Activated T-helper 1 cell treated with anti-CD3 and anti-CD28 coated beads, Interleukin-12 subunit alpha, Interleukin-12 subunit beta, Interleukin-2, Interleukin-4 antibody, amounts not matched to agents 30 ng/mL and 10 ng/mL and 1 ng/mL, durations not matched to agents 14 hours and 24 hours and 36 hours (primary cell): ENCODE measurements at regions not wholly inside any gene's neighbourhood (a gene's known extent, or its start where the extent isn't known, plus 50 kb on each side); places are given as distances from the start of the nearest gene placed in this dataset.
"Not testable (repeated sequence)": the region's sequence is repeated elsewhere in the genome, so short reads cannot be mapped to it uniquely, and the experiment has no call there.

Source experiments
- DNase-seq: peaks from one replicate; pipeline ENCODE4 v3.0.0; 2021; ENCODE audit warnings: low spot score
- H3K27ac Mint-ChIP-seq: one replicate; pipeline ENCODE4 v1.8.0; 2021; ENCODE audit warnings: mild to moderate bottlenecking, mixed read lengths
- H3K27me3 Mint-ChIP-seq: one replicate; pipeline ENCODE4 v1.8.0; 2022; ENCODE audit warnings: mild to moderate bottlenecking, moderate library complexity, mixed read lengths; ENCODE audit not compliant: insufficient read depth
- H3K36me3 Mint-ChIP-seq: one replicate; pipeline ENCODE4 v1.8.0; 2021; ENCODE audit warnings: low read depth, mixed read lengths
- H3K4me1 Mint-ChIP-seq: one replicate; pipeline ENCODE4 v1.8.0; 2021; ENCODE audit warnings: low read depth, mixed read lengths
- H3K4me3 Mint-ChIP-seq: one replicate; pipeline ENCODE4 v1.8.0; 2021; ENCODE audit warnings: mild to moderate bottlenecking, moderate library complexity, mixed read lengths
- H3K9me3 Mint-ChIP-seq: one replicate; pipeline ENCODE4 v1.8.0; 2021; ENCODE audit warnings: mixed read lengths
- intact Hi-C: fragments of 100-400 bp; cut with micrococcal nuclease; formaldehyde crosslinking; loops from one replicate; pipeline ENCODE4 v1.15.1; 2024

- intact Hi-C loops = no loop called here
- no peaks in the 10 kb centered on the region for H3K4me1 Mint-ChIP-seq
- H3K9me3 Mint-ChIP-seq = no peaks in the 10 kb centered on the region
- H3K36me3 Mint-ChIP-seq = no peaks in the 10 kb centered on the region
- no peak overlapping the region for H3K4me3 Mint-ChIP-seq
- no peak overlapping the region for H3K27ac Mint-ChIP-seq
- no peak for DNase-seq
- no peaks in the 10 kb centered on the region for H3K27me3 Mint-ChIP-seq
Observed at GRCh38 chr13:76330761-76331160, 555.4 kb downstream of the KCTD12 start.

- Mint-ChIP-seq H3K27ac (no peak overlapping the region), H3K4me1 (no peaks in the 10 kb centered on the region), H3K4me3 (no peak overlapping the region), H3K36me3 (no peaks in the 10 kb centered on the region), H3K9me3 (no peaks in the 10 kb centered on the region), H3K27me3 (no peaks in the 10 kb centered on the region)
- DNase-seq = no peak
- intact Hi-C loops = no loop called here
Observed at GRCh38 chr13:76329866-76330580, 556.2 kb downstream of the KCTD12 start.

DNA sequence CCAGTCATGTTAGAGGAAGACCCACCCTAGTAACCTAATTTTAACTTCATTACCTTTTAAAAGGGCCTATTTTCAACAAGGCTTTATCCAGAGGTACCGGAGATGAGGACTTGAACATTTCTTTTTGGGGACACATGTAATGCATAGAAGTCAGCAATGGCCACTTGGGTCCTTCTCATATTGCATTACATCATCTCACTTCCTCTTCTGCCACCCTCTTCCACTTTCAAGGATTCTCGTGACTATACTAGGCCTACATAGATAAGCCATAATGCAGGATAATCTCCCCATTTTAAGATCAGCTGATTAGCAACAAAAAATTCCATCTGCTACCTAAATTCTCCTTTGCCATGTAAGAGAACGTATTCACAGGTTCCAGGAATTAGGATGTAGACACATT, 557.2 kb downstream of the KCTD12 start:
- H3K4me1 Mint-ChIP-seq = no peaks in the 10 kb centered on the region
- H3K36me3 Mint-ChIP-seq = no peaks in the 10 kb centered on the region
- no peaks in the 10 kb centered on the region for H3K27me3 Mint-ChIP-seq
- no peaks in the 10 kb centered on the region for H3K9me3 Mint-ChIP-seq
- intact Hi-C loops = no loop called here
- no peak overlapping the region for H3K27ac Mint-ChIP-seq
- no peak overlapping the region for H3K4me3 Mint-ChIP-seq
- DNase-seq = no peak

- H3K27ac Mint-ChIP-seq = no peak overlapping the region
Observed at GRCh38 chr13:76326343-76326742, 559.9 kb downstream of the KCTD12 start.

GRCh38 chr13:76319921-76320320, 566.3 kb downstream of the KCTD12 start:
- Mint-ChIP-seq H3K36me3 (no peaks in the 10 kb centered on the region), H3K9me3 (no peaks in the 10 kb centered on the region), H3K27me3 (no peaks in the 10 kb centered on the region), H3K27ac (no peak overlapping the region), H3K4me1 (no peaks in the 10 kb centered on the region), H3K4me3 (no peak overlapping the region)
- intact Hi-C loops = no loop called here
- no peak for DNase-seq

More at GRCh38 chr13:76326343-76326742, 559.9 kb downstream of the KCTD12 start:
- Mint-ChIP-seq H3K27me3 (no peaks in the 10 kb centered on the region), H3K36me3 (no peaks in the 10 kb centered on the region), H3K9me3 (no peaks in the 10 kb centered on the region), H3K4me1 (no peaks in the 10 kb centered on the region), H3K4me3 (no peak overlapping the region)
- intact Hi-C loops = no loop called here
- DNase-seq = no peak

- Mint-ChIP-seq H3K27me3 (no peaks in the 10 kb centered on the region), H3K4me1 (no peaks in the 10 kb centered on the region), H3K4me3 (no peak overlapping the region), H3K27ac (no peak overlapping the region), H3K36me3 (no peaks in the 10 kb centered on the region), H3K9me3 (no peaks in the 10 kb centered on the region)
- no peak for DNase-seq
- intact Hi-C loops = no loop called here
Observed at GRCh38 chr13:76316998-76317527, 569.1 kb downstream of the KCTD12 start.

- Mint-ChIP-seq H3K4me3 (no peak overlapping the region), H3K27me3 (no peaks in the 10 kb centered on the region), H3K4me1 (no peaks in the 10 kb centered on the region), H3K36me3 (no peaks in the 10 kb centered on the region), H3K27ac (no peak overlapping the region), H3K9me3 (no peaks in the 10 kb centered on the region)
- intact Hi-C loops = no loop called here
- DNase-seq = no peak
Observed at GRCh38 chr13:76314495-76314894, 571.7 kb downstream of the KCTD12 start.

GRCh38 chr13:76307142-76307541, 579.1 kb downstream of the KCTD12 start:
- no peak for DNase-seq
- Mint-ChIP-seq H3K4me3 (no peak overlapping the region), H3K4me1 (no peaks in the 10 kb centered on the region), H3K36me3 (no peaks in the 10 kb centered on the region), H3K27me3 (no peaks in the 10 kb centered on the region), H3K27ac (no peak overlapping the region), H3K9me3 (no peaks in the 10 kb centered on the region)
- intact Hi-C loops = no loop called here

DNA sequence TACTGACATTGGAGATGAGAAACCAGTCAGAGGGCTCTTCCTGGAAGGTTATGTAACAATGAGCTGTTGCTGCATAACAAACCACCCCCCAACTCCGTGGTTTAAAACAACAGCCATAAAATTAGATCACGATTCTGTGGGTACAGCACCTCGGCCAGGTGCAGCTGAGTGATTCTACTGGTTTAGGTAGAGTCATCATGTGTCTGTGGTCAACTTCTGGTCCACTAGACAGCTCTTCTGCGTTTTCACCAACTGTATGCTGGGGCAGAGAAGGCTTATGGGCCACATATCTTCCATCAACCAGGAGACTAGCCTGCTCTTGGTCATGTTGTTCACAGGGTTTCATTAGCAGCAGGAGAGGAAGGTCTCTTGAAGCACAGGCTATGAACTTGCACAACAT, 585.5 kb downstream of the KCTD12 start:
- no peak overlapping the region for H3K27ac Mint-ChIP-seq
- H3K36me3 Mint-ChIP-seq = no peaks in the 10 kb centered on the region
- H3K9me3 Mint-ChIP-seq = peaks cover 4% of the 10 kb centered on the region
- intact Hi-C loops = no loop called here
- no peaks in the 10 kb centered on the region for H3K27me3 Mint-ChIP-seq
- H3K4me3 Mint-ChIP-seq = no peak overlapping the region
- no peak for DNase-seq
- no peaks in the 10 kb centered on the region for H3K4me1 Mint-ChIP-seq

DNA sequence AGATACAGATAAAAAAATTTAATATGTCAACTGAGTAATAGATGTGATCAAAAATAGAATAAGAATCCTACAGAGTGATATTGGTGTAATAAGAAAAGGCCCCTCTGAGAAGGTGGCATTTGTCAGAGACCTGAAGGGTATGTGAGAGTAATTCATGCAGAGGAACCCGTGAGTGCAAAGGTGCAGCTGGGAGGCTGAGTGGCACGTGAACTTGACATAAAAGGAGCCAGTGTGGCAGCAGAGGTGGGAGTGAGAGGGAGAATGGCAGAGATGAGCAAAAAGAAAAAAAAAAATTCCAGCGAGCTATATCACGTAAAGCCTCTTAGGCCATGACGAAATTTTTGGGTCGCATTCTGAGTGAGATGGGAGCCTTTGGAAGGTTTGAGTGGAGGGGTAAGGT, 588.9 kb downstream of the KCTD12 start:
- H3K36me3 Mint-ChIP-seq = no peaks in the 10 kb centered on the region
- H3K27ac Mint-ChIP-seq = no peak overlapping the region
- no peak for DNase-seq
- no peaks in the 10 kb centered on the region for H3K27me3 Mint-ChIP-seq
- H3K4me1 Mint-ChIP-seq = no peaks in the 10 kb centered on the region
- peaks cover 7% of the 10 kb centered on the region for H3K9me3 Mint-ChIP-seq
- H3K4me3 Mint-ChIP-seq = no peak overlapping the region
- intact Hi-C loops = no loop called here

- Mint-ChIP-seq H3K27ac (no peak overlapping the region), H3K36me3 (no peaks in the 10 kb centered on the region), H3K4me1 (no peaks in the 10 kb centered on the region), H3K4me3 (no peak overlapping the region), H3K27me3 (no peaks in the 10 kb centered on the region), H3K9me3 (peaks cover 7% of the 10 kb centered on the region)
- no peak for DNase-seq
- intact Hi-C loops = no loop called here
Observed at GRCh38 chr13:76296751-76297150, 589.5 kb downstream of the KCTD12 start.

GRCh38 chr13:76295020-76295419, 591.2 kb downstream of the KCTD12 start:
- H3K27ac Mint-ChIP-seq, intact Hi-C loops, H3K9me3 Mint-ChIP-seq, H3K4me1 Mint-ChIP-seq, H3K27me3 Mint-ChIP-seq, H3K4me3 Mint-ChIP-seq, H3K36me3 Mint-ChIP-seq, DNase-seq: not testable (repeated sequence)

DNA sequence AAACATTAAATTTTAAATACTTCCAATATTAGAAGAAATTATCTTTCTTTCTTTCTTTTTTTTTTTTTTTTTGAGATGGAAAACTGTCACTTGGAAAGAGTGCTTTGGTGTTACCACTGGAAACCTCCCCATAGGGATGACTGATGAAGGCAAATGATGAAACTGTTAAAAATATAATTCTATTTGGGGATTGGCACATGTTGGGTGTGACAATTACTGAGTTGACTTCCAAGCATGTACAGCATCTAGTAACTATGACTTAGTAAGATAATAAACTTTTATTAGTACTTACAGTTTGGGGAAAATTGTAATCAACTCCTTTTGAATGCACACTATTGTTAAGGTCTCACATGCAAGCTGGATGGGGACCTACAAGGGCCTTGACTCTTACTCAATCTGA, 592.5 kb downstream of the KCTD12 start:
- no peak overlapping the region for H3K4me3 Mint-ChIP-seq
- no peaks in the 10 kb centered on the region for H3K27me3 Mint-ChIP-seq
- no peaks in the 10 kb centered on the region for H3K36me3 Mint-ChIP-seq
- no peaks in the 10 kb centered on the region for H3K4me1 Mint-ChIP-seq
- no peak overlapping the region for H3K27ac Mint-ChIP-seq
- DNase-seq = no peak
- H3K9me3 Mint-ChIP-seq = peaks cover 7% of the 10 kb centered on the region
- intact Hi-C loops = no loop called here

DNA sequence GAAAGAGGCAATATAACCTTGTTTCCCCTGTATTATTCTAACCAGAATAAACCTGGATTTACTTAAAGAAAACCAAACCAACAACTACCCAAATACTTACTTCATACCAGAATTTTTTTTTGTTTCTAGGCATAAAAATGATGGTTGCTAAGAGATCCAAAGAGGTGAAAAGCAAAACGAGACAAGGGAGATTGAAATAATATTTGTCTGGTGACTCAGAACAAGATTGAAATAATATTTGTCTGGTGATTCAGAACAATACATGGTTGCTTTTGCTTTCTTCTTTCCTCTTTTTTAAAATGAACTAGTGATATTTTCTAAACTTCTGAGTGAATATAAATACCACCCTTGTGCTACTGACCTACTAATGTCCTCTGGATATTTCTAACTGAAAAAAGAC, 592.9 kb downstream of the KCTD12 start:
- Mint-ChIP-seq H3K9me3 (peaks cover 7% of the 10 kb centered on the region), H3K27ac (no peak overlapping the region), H3K27me3 (no peaks in the 10 kb centered on the region), H3K36me3 (no peaks in the 10 kb centered on the region), H3K4me1 (no peaks in the 10 kb centered on the region), H3K4me3 (no peak overlapping the region)
- intact Hi-C loops = no loop called here
- DNase-seq = no peak
